GM19043 (cell line): ENCODE measurements at regions not wholly inside any gene's neighbourhood (a gene's known extent, or its start where the extent isn't known, plus 50 kb on each side); places are given as distances from the start of the nearest gene placed in this dataset.
"Not testable (repeated sequence)": the region's sequence is repeated elsewhere in the genome, so short reads cannot be mapped to it uniquely, and the experiment has no call there.

Experiments used
- ATAC-seq: cut with Tn5 transposase; IDR thresholded peaks from one replicate; pipeline ENCODE4 v1.9.1; 2021; ENCODE audit warnings: low read depth; ENCODE audit not compliant: unreplicated experiment

- ATAC-seq = no peak
Observed at GRCh38 chr2:210954386-210954907, 398.0 kb downstream of the CPS1 start.

DNA sequence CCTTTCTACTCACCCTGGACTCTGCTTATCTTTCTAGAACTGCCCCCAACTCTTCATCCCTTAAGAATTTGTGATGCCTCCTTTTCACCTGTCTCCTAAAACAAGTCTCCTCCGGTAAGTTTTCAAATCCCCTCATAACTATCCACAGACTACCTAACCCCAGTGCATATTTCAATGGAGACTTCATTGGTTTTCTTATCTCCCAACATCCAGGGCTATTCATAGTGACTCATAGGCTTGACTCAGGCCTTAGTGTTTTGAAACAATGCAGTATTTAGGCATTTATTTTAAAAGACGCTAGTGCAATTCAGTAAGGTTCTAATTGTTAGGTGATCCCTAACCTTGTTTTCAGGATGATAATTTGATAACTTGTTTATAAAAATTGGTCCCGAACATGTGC is 399.2 kb downstream of the CPS1 start:
- no peak for ATAC-seq

GRCh38 chr2:210956101-210956500 is 399.7 kb downstream of the CPS1 start:
- no peak for ATAC-seq

DNA sequence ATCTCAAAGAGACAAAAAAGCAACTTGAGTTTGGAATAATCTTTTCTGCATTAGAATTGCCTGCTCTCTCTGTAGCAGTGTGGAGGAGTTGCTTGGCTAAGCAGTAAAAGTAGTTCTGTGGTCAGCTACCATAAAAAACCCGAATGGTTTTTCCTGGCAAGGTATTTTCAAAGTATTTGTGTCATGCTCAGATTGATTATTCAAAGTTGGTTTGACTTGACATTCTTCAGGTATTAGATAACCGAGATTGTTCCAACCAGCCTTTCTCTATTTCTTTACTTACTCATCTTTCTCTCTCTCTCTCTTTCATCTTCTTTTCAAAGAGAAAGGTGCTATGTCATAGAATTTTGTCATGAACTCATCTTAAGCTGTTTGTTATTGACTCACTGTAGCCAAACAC is 404.9 kb downstream of the CPS1 start:
- no peak for ATAC-seq

DNA sequence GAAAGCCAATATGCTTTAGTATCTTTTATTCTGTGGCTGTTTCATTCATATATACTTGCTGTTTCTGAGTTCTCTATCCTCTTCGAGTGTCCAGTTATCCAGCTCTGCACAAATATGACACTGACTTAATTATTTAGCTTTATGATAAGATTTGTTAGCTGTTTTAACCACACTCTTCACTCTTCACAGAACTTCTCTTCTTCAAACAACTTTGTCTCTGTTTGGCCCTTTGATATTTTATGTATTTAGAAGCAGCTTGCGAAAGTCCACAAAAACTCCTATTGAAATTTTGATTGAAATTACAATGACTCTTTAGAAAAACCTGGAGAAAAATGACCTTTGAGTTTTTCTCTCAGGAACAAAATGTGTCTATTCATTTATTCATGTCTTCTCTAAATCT is 407.0 kb downstream of the CPS1 start:
- ATAC-seq = no peak

GRCh38 chr2:210964141-210964764 is 407.9 kb downstream of the CPS1 start:
- no peak for ATAC-seq

- no peak for ATAC-seq
Observed at GRCh38 chr2:210965472-210965871, 409.1 kb downstream of the CPS1 start.

GRCh38 chr2:210966330-210966729 is 409.9 kb downstream of the CPS1 start:
- ATAC-seq = no peak

- ATAC-seq = no peak
Observed at GRCh38 chr2:210971431-210971830, 415.0 kb downstream of the CPS1 start.

- ATAC-seq = not testable (repeated sequence)
Observed at GRCh38 chr2:210986806-210987205, 430.4 kb downstream of the CPS1 start.

GRCh38 chr2:210991107-210991506 is 434.7 kb downstream of the CPS1 start:
- no peak for ATAC-seq

DNA sequence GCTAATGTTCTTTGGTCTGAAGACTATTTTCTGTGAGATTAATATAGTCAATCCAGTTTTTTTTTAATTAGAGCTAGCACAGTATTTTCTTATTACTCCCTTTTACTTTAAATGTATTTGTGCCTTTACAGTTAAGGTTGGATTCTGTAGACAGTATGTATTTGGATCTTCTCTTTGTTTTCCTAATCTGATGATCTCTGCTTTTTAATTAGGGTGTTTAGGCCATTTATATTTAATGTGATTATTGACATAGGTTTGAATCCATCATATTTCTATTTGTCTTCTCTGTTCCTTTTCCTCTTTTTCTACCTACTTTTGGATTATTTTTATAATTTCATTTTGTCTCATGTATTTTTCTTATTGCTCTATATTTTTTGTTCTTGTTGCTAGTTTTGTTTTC is 437.7 kb downstream of the CPS1 start:
- ATAC-seq = no peak

DNA sequence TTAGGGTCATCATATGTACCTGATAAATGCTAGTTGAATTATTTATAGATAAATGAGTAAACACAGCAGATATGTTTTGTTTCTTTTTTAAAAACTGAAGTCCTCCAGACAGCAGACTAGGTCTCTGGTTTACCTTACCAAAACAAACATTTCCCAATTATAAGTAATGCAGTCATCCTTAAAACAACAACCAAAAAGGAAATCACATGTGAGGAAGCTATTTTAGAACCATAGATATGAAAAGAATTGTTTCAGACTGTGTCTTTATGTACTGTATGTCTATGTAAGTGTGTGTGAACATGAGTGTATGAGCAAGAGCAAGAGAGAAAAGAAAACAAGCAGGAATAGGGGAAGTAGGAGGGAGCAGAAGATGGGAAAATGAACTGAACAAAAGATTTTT is 441.0 kb downstream of the CPS1 start:
- ATAC-seq = no peak

- ATAC-seq = no peak
Observed at GRCh38 chr2:210998334-210998733, 441.9 kb downstream of the CPS1 start.

DNA sequence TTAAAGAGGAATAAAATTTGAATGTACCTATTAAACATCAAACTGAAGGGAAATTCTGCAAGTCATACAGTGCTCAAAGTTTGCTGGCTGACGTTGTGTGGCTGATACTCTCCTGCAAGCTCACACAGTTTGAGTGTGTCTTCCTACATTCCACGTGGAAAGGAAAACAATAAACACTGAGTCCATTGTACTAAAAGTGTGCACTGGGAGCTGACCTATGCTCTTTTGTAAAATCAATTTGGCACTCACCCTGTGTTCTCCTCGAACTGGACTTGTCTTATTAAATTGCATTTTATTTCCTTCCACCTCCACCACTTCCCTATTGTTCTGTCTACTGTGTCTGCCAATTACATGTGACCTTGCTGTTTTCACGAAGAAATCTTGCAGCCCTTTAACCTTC is 458.0 kb downstream of the CPS1 start:
- no peak for ATAC-seq

DNA sequence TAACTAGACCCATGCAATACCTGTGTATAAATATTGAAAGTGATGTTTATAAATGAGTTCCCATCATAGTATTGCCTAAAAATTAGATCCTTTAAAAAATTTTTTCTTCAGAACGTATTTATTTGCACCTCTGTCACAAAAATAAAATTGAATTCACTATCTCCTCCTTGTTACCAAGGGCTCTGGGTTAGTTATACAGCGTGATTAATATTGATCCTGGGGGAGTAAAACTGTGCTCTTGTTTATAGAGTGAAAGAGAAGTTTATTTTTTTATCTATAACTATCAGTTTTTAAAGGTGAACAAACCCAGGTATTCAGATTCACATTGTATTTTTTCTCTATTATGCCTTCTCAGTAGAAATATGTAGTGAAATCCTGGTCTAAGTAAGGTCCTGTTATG is 458.5 kb downstream of the CPS1 start:
- no peak for ATAC-seq

GRCh38 chr2:211025089-211025488 is 468.7 kb downstream of the CPS1 start:
- not testable (repeated sequence) for ATAC-seq

DNA sequence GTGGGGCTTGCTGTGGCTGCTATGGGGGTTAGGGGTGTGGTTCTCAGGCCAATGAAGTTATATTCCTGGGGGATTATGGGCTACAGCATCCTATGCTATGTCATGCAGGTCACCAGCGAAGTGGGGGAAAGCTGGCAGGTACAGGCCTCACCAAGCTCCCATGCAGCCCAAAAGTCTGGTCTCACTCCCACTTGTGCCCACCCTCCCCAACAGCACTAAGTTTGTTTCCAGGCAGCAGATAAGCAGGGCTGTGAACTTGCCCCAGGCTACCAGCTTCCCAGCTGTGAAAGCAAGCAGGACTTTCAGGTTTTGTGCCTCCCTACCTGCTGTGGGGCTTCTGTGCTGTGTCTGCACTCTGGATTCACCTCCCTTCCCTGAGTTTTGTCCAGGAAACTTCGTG is 469.7 kb downstream of the CPS1 start:
- ATAC-seq = no peak

GRCh38 chr2:211027976-211028375 is 471.6 kb downstream of the CPS1 start:
- ATAC-seq = no peak

- no peak for ATAC-seq
Observed at GRCh38 chr2:211033765-211034164, 477.4 kb downstream of the CPS1 start.

DNA sequence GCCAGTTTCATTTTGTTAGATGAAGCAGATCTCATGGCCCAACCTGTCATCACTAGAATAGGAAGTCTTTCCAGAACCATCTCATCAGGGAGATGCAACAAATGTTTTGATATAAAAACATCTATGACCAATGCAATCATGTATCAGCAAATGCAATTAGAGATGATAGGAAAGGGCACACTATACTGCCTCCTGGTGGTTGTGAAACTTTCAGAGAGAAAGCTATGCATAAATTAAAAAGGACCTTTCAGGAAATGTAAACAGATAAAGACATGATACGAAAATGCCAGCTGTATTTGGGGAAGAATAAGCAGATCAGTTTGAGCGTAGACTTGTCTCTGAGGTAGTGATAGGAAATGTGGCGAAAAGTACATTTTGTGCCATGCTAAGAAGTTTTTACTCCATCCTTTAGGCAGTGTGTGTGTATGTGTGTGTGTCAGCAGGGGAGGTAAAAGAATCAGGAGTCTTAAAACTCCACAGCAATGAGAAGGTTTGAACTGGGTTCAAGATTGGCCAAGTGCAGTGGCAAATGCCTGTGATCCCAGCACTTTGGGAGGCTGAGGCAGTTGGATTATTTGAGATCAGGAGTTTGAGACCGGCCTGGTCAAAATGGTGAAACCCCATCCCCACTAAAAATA is 479.3 kb downstream of the CPS1 start:
- peak; percentile 51 for ATAC-seq

- ATAC-seq = no peak
Observed at GRCh38 chr2:211045025-211045424, 488.6 kb downstream of the CPS1 start.
